LNCAP (cell line): ENCODE measurements at regions not wholly inside any gene's neighbourhood (a gene's known extent, or its start where the extent isn't known, plus 50 kb on each side); places are given as distances from the start of the nearest gene placed in this dataset.

Experiments
- TF ChIP-seq, protein P1 (sequence below): fragments of 450-650 bp; IDR thresholded peaks from 2 replicates; pipeline ENCODE4 v1.5.1; 2017; ENCODE audit warnings: mild to moderate bottlenecking

DNA sequence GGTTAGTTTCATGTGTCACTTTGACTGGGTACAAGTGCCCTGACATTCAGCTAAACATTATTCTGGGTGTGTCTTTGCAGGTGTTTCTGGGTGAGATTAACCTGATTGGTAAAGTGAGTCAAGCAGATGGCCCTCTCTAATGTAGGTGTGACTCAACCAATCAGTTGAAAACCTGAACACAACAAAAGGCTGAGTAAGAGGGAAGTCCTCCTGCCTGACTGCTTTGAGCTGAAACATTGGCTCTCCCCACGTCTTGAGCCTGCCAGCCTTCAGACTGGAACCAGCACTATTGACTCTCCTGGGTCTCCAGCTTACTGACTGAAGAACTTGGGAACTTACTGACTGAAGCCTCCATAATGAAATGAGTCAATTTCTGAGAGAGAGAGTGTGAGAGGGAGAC is 70.0 kb upstream of the C21orf91 start:
- TF ChIP-seq, protein P1, sequence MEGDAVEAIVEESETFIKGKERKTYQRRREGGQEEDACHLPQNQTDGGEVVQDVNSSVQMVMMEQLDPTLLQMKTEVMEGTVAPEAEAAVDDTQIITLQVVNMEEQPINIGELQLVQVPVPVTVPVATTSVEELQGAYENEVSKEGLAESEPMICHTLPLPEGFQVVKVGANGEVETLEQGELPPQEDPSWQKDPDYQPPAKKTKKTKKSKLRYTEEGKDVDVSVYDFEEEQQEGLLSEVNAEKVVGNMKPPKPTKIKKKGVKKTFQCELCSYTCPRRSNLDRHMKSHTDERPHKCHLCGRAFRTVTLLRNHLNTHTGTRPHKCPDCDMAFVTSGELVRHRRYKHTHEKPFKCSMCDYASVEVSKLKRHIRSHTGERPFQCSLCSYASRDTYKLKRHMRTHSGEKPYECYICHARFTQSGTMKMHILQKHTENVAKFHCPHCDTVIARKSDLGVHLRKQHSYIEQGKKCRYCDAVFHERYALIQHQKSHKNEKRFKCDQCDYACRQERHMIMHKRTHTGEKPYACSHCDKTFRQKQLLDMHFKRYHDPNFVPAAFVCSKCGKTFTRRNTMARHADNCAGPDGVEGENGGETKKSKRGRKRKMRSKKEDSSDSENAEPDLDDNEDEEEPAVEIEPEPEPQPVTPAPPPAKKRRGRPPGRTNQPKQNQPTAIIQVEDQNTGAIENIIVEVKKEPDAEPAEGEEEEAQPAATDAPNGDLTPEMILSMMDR, result no peak

DNA sequence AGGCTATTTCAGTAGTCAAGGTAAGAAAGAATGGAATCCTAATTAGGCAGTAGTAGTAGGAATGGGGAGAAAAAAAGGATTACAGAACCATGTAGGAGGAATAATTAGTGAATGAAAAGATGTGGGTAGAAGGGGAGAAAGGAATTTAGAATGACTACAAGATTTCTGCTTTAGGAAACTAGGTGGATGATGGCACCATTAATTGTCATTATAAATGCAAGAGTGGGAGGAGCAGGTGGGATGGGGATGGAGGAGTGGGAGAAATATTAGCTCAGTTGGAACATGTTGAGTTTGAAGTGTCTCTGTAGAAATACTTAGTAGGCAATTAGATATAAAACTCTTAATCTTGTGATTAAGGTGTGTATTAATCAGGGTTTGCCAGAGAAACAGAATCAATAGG is 50.0 kb upstream of the C21orf91 start:
- TF ChIP-seq, protein P1, result no peak
